ENCODE measurements at regions not wholly inside any gene's neighbourhood (a gene's known extent, or its start where the extent isn't known, plus 50 kb on each side); places are given as distances from the start of the nearest gene placed in this dataset.

GRCh38 chr2:58871469-58872142 is 630.5 kb upstream of the FANCL start:
- DNase-seq (ENCODE audit: low read depth, low spot score), result no peak

- DNase-seq (ENCODE audit: low read depth, low spot score), result no peak
These were observed 629.6 kb upstream of the FANCL start for GRCh38 chr2:58870704-58871103.

DNA sequence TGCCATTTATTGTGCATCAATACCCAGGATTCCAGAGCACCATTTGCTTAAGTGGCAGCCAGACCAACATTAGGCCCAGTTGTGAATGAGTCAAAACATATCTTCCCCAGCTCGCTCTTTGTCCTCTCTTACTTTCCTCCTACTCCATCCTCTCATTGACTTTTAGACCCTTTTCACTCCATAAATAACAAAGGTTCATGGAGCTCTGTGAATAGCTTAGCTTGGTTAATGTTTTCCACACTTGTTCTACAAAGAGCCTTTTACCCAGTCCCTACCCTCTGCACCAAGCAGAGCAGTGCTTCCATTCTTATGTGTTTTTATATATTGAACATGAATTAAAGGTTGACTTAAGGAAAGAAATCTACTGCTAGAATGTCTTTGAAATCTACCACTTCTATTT is 625.8 kb upstream of the FANCL start:
- DNase-seq (ENCODE audit: low read depth, low spot score), result no peak

- no peak for DNase-seq (ENCODE audit: low read depth, low spot score)
These were observed 625.4 kb upstream of the FANCL start for GRCh38 chr2:58866527-58866926.

- DNase-seq (ENCODE audit: low read depth, low spot score), result no peak
These were observed 624.9 kb upstream of the FANCL start for GRCh38 chr2:58866040-58866439.

- DNase-seq (ENCODE audit: low read depth, low spot score), result no peak
These were observed 624.3 kb upstream of the FANCL start for GRCh38 chr2:58865436-58865835.

GRCh38 chr2:58862244-58862643 is 621.1 kb upstream of the FANCL start:
- no peak for DNase-seq (ENCODE audit: low read depth, low spot score)

DNA sequence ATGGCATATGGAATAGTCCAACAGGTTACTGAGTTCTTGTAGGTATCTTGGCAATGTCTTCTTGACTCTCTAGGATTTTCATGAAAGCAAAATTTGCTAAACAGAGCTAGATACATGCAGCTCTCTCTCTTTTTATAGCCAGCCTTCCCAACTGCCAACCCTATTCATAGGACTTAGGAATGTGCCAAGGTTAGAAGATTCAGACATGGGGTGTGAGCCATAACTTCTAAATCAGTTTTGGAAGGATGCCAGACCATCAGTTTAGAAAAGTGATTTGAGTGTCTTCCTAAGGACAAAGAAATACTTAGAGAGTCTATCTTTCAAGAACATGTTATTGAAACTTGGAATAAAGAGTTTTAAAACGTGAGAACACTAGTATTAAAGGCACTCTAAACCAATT is 619.5 kb upstream of the FANCL start:
- DNase-seq (ENCODE audit: low read depth, low spot score), result no peak

- DNase-seq (ENCODE audit: low read depth, low spot score), result no peak
These were observed 615.0 kb upstream of the FANCL start for GRCh38 chr2:58856100-58856499.

DNA sequence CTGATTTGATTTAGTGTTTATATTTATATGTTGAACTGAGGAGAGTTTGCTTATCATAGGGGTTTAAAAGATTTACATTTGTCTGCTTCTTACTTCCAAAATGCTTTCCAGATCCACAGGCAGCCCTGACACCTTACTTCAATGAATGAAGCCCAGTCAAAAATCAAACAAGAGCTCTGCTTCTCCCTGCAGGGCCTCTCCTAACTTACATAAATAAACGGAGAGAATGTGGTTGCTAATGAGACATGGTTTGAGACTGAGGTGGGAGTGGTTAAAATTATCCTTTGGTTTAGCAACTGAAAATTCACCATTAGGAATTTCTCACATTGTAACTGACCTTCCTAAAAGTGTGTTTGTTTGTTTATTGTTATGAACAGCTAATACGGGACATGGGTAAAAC is 612.3 kb upstream of the FANCL start:
- DNase-seq (ENCODE audit: low read depth, low spot score), result no peak

DNA sequence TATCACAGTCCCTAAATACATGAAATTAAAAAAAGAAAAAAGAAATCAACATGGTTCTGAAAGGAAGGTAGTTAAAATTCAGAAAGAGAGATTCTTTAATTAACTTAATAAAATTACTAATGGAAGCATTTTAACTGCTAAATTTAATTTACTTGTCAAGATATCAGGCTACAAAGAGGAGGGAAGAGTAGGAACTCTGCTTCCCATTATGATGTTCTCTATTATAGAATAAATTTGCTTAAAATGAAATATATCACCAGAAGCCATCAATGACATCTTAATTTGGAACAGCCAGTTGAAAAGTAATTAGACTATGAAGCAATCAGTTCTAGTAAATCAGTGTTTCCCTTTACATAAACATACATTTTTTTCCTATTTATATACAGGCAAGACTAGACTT is 611.8 kb upstream of the FANCL start:
- no peak for DNase-seq (ENCODE audit: low read depth, low spot score)

- no peak for DNase-seq (ENCODE audit: low read depth, low spot score)
These were observed 611.1 kb upstream of the FANCL start for GRCh38 chr2:58852243-58852642.

DNA sequence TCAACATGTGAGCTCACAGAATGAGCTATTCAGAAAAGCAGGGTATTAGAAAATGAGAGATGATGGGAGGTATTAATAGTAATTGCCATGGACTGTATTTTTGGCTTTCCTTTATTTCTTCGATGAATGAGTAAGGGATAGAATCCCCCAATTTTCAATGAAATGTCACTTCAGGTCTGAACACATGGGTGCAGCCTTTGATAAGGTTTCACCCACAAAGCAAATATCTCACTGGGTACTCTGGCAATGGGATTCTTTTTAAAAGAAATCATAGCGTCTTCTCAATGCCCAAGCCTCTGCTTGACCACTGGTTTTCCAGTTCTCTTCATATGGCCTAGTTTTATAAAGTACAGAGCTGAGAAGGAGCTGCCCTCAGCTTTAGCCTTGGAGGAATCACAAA is 610.5 kb upstream of the FANCL start:
- DNase-seq (ENCODE audit: low read depth, low spot score), result no peak

DNA sequence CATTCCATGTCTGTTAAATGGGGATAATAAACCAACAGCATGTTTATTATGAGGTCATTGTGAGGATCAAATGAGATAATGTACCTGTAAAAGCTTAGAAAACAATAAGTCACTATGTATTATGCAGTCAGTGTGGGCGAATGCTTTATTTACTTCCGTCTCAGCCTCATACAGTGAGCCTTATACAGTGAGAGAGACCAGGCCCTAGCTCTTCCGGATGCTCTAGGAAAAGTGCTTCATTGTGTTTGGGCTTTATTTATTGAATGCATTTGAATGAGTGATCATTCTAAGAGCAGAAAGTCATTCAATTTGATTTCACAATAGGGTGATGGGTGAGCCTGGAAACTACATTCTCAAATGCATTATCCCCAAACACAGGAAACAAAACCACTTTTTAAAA is 603.9 kb upstream of the FANCL start:
- DNase-seq (ENCODE audit: low read depth, low spot score), result no peak

DNA sequence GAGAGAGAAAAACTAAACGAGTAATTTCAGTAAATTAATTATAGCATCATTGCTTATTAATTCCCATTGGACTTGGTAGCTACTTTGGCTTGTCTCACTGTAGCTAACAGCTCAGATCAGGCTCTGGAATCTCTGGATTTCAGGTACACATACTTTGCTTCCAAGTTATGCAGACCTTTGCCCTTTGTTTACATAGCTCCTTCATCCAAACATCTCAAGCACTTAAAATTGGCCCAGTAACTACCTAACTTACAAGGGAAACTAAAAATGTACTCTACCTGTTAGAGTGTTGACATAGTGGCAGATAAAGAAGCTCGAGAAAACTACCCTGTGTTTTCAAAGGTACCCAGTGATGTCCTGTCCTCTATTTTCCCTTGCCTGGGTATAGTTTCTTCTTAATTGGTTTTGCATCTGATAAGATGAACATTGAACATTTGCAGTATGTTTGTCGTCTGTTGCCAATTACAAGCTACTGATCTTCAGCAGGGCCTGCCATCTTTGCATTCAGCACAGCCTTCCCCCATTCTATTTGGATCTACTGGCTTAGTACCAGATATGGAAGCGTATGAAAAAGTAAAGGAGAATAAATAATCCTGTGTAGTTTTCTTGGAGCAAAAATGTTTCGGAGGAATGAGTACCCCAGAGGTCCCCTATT is 601.5 kb upstream of the FANCL start:
- no peak for DNase-seq (ENCODE audit: low read depth, low spot score)

- peak; percentile 9 for DNase-seq (ENCODE audit: low read depth, low spot score)
These were observed 593.3 kb upstream of the FANCL start for GRCh38 chr2:58834404-58834803.

- no peak for DNase-seq (ENCODE audit: low read depth, low spot score)
These were observed 585.7 kb upstream of the FANCL start for GRCh38 chr2:58826795-58827194.

DNA sequence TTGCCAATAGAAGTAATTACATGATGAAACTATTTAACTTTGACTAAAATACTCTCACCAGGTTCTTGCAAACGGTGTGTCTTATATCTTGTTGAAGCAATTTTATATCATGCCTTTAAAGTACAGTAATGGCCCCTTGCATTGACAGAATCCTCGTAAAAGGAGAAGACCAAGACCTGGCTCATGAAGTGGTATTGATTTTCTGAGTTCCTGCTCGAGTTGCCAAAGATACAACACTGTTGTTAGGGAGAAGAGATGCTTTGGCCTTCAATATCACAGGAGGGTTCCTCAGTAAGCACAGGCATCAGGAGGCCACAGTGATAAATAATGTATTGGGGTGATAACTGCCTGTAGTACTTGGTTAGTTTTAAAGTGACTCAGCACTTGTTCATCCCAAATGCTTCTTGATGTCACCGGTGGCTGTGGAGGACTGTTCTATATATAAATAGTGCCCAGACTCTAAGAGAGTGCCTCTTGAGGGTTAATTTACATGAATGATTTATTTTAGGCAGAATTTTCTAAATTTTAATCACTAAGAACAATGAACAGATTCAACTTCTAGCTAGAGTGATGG is 571.7 kb upstream of the FANCL start:
- no peak for DNase-seq (ENCODE audit: low read depth, low spot score)

GRCh38 chr2:58805126-58805525 is 564.0 kb upstream of the FANCL start:
- DNase-seq (ENCODE audit: low read depth, low spot score), result no peak

DNA sequence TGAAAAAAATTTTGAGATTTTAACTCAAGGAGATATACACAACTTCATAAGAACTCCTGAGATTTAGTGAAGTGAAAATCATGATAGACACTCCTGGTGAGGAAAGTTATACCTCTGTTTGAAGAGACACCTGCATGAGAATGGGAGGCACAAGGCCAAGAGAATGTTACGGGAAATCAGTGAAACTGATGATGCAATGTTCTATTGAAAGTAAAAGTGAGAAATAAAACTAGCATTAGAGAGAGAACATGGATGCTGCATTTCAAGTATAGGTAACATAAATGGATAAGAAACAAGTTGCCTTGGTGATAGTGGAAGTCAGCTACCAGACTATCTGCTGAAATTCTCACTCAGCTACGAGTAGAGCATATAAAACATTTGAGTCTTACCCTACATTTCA is 562.1 kb upstream of the FANCL start:
- DNase-seq (ENCODE audit: low read depth, low spot score), result no peak

GRCh38 chr2:58800881-58801280 is 559.8 kb upstream of the FANCL start:
- no peak for DNase-seq (ENCODE audit: low read depth, low spot score)

DNA sequence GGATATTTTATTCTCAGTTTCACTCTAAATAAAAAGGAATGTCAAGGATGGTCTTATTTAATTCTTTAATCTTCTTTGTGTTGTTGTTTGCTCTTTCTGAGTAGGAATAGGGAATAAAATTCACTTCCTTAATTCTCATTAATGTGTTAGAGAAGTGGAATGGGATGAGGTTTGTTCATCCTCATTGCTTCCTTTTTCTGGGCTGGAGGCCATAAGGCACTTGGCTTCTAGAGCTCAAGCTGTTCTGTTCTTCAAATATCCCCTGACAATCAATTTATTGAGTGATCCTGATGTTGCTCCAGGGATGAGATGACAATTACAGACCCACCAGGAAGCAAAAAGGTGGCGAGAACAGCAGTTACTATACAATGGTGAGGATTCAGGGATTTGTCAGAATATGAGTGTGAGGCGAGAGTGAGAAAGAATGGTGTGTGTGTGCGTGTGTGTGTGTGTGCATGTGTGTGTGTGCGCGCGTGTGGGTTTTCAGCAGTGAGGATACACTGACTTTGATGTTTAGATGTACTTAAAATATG is 557.6 kb upstream of the FANCL start:
- DNase-seq (ENCODE audit: low read depth, low spot score), result no peak

DNA sequence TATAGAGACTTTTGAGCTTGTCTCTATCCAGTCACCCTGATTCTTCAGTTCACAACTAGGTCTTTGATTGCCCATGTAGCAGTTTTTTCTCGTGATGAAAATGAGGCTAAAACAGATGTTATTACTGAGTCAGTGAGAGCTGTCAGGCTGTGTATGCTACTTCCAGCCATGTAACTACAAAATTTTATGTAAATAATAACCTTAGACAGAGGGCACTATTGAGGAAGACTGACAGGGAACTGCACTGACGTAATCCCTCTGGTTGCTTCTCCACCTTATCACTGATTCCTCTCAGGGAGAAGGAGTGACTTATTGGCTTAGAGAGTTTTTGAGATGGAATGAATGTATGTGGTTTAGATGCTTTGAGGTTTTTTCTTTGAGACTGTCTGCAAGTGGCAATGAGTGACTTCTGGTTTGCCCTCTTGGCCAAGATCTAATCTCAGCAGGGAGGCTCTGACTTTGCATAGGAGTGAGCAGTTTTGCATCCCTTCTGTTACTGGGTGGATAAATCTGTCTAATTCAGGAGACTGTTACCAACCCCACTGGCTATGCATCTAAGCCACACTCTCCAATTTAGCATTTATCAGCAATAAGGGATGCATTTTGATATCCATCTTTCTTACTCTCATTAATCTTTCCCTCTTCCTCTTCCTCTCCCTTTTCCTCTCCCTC is 555.2 kb upstream of the FANCL start:
- DNase-seq (ENCODE audit: low read depth, low spot score), result no peak

Measured in smooth muscle cell of the brain vasculature (primary cell).